Colonic mucosa (tissue), 4 donors: ENCODE measurements at regions not wholly inside any gene's neighbourhood (a gene's known extent, or its start where the extent isn't known, plus 50 kb on each side); places are given as distances from the start of the nearest gene placed in this dataset.

Experiments
- DNase-seq: peaks from one replicate; pipeline ENCODE4 v3.0.0-alpha.2; 2020
- H3K27ac ChIP-seq: fragments of 200-600 bp; one replicate; pipeline ENCODE4 v1.8.0; 2021
- H3K27me3 ChIP-seq: fragments of 200-600 bp; one replicate; pipeline ENCODE4 v1.8.0; 2021
- H3K36me3 ChIP-seq: fragments of 200-600 bp; one replicate; pipeline ENCODE4 v1.8.0; 2021
- H3K4me1 ChIP-seq: fragments of 200-600 bp; one replicate; pipeline ENCODE4 v1.8.0; 2021; ENCODE audit warnings: mild to moderate bottlenecking
- H3K4me3 ChIP-seq: fragments of 200-600 bp; one replicate; pipeline ENCODE4 v1.8.0; 2021
- H3K9ac ChIP-seq, 2 donors: one replicate each; pipeline ENCODE4 v1.7.0; 2013; ENCODE audit warnings: control low read depth in 2 of 2, low read depth in 2 of 2, low read length in 2 of 2
- H3K9me3 ChIP-seq: fragments of 200-600 bp; one replicate; pipeline ENCODE4 v1.8.0; 2021
- CTCF ChIP-seq: fragments of 200-600 bp; IDR thresholded peaks from one replicate; pipeline ENCODE4 v1.8.0; 2022; ENCODE audit warnings: antibody characterized with exemption, mild to moderate bottlenecking
- intact Hi-C: fragments of 100-400 bp; cut with DNase I; formaldehyde crosslinking; loops from one replicate; pipeline ENCODE4 v1.14.1; 2022
- donor health status: healthy.
- donor health status: DM: no; HTN: no; CAD: no.
- donor health status: DM: no; HTN: no; CAD: no.

GRCh38 chr15:31516440-31516839, 189.8 kb downstream of the KLF13 start:
- no peak overlapping the region for H3K27ac ChIP-seq
- TF ChIP-seq CTCF: no peak

DNA sequence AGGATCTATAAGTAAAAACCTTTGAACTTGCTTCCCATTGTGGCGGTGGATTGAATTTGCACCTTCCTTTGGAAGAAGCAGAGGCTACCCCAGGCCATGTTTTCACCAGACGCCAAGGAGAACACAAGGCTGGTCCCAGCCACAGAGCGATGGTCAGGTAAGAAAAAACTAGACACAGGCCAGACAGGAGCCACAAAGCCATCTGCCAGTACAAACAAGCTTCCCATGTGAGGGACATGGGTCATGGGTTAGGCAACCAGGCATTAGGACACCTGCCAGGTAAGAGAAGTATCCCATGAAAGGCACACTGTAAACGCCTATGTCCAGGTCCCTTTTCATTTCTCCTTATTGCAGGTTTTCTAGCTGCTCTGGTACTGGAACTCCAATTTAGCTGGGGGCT, 190.2 kb downstream of the KLF13 start:
- H3K9me3 ChIP-seq: no peaks in the 10 kb centered on the region
- intact Hi-C loops: no loop called here
- H3K4me3 ChIP-seq: no peak overlapping the region
- H3K27ac ChIP-seq: no peak overlapping the region
- H3K4me1 ChIP-seq: no peaks in the 10 kb centered on the region
- DNase-seq: no peak
- H3K27me3 ChIP-seq: no peaks in the 10 kb centered on the region
- TF ChIP-seq CTCF: no peak
- no peak overlapping the region for H3K9ac ChIP-seq
- H3K36me3 ChIP-seq: no peaks in the 10 kb centered on the region

More at GRCh38 chr15:31516440-31516839, 189.8 kb downstream of the KLF13 start:
- Histone ChIP-seq H3K9ac (no peak overlapping the region), H3K36me3 (no peaks in the 10 kb centered on the region), H3K9me3 (no peaks in the 10 kb centered on the region), H3K27me3 (no peaks in the 10 kb centered on the region), H3K4me1 (no peaks in the 10 kb centered on the region), H3K4me3 (no peak overlapping the region)
- DNase-seq: no peak
- intact Hi-C loops: no loop called here

DNA sequence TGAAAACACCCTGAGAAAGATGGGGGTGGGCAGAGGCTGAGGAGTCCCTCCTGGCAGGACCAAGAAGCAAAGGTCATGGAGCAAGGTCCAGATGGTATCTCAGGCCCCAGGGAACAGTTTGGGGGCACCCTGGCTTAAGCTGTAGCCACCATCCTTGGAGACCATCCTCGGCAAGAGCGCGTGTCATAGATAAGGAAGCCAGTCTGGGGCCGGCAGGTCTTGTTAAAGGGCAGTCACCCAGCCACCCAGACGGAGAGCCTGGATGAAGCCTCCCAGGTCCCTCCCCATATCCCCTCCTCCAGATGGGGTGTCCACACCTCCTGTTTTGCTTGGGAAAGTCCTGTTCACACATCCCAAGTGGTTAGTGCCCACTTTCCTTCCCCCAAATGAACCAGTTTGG, 191.1 kb downstream of the KLF13 start:
- Histone ChIP-seq H3K4me3 (no peak overlapping the region), H3K9me3 (no peaks in the 10 kb centered on the region), H3K27ac (no peak overlapping the region), H3K36me3 (no peaks in the 10 kb centered on the region), H3K27me3 (no peaks in the 10 kb centered on the region), H3K4me1 (no peaks in the 10 kb centered on the region), H3K9ac (no peak overlapping the region)
- intact Hi-C loops: no loop called here
- TF ChIP-seq CTCF: no peak
- DNase-seq: no peak

GRCh38 chr15:31522028-31522427, 195.4 kb downstream of the KLF13 start:
- H3K27me3 ChIP-seq: no peaks in the 10 kb centered on the region

GRCh38 chr15:31523027-31523654, 196.5 kb downstream of the KLF13 start:
- no peaks in the 10 kb centered on the region for H3K4me1 ChIP-seq
- no peak for DNase-seq
- intact Hi-C loops: no loop called here
- no peak overlapping the region for H3K4me3 ChIP-seq
- no peak overlapping the region for H3K27ac ChIP-seq
- TF ChIP-seq CTCF: no peak
- no peak overlapping the region for H3K9ac ChIP-seq
- H3K27me3 ChIP-seq: no peaks in the 10 kb centered on the region
- H3K36me3 ChIP-seq: no peaks in the 10 kb centered on the region
- no peaks in the 10 kb centered on the region for H3K9me3 ChIP-seq

More at GRCh38 chr15:31522028-31522427, 195.4 kb downstream of the KLF13 start:
- Histone ChIP-seq H3K4me1 (no peaks in the 10 kb centered on the region), H3K9ac (no peak overlapping the region), H3K27ac (no peak overlapping the region), H3K4me3 (no peak overlapping the region), H3K9me3 (no peaks in the 10 kb centered on the region), H3K36me3 (no peaks in the 10 kb centered on the region)
- no peak for DNase-seq
- TF ChIP-seq CTCF: no peak
- intact Hi-C loops: no loop called here
